ENCODE measurements at regions not wholly inside any gene's neighbourhood (a gene's known extent, or its start where the extent isn't known, plus 50 kb on each side); places are given as distances from the start of the nearest gene placed in this dataset.

GRCh38 chr13:76570510-76570971, 315.7 kb downstream of the KCTD12 start:
- no peak for DNase-seq (ENCODE audit: low spot score in 2 of 2, unreplicated experiment in 2 of 2)
- no peak for TF ChIP-seq CTCF (IDR thresholded peaks at IDR 0.05; ENCODE audit: unreplicated experiment)
- no peaks in the 10 kb centered on the region for H3K27me3 Mint-ChIP-seq (ENCODE audit: low read depth)
- H3K4me1 Mint-ChIP-seq: no peaks in the 10 kb centered on the region
- no peak overlapping the region for H3K4me3 Mint-ChIP-seq
- H3K9me3 Mint-ChIP-seq: peaks cover 14% of the 10 kb centered on the region
- H3K27ac Mint-ChIP-seq: no peak overlapping the region
- H3K36me3 Mint-ChIP-seq: peaks cover 4% of the 10 kb centered on the region

- no peak for TF ChIP-seq CTCF (IDR thresholded peaks at IDR 0.05; ENCODE audit: unreplicated experiment)
Measured at GRCh38 chr13:76556627-76557026, 329.6 kb downstream of the KCTD12 start.

GRCh38 chr13:76552807-76553206, 333.4 kb downstream of the KCTD12 start:
- H3K27me3 Mint-ChIP-seq (ENCODE audit: low read depth): no peaks in the 10 kb centered on the region
- H3K4me3 Mint-ChIP-seq: no peak overlapping the region
- no peak for DNase-seq (ENCODE audit: low spot score in 2 of 2, unreplicated experiment in 2 of 2)
- peaks cover 4% of the 10 kb centered on the region for H3K9me3 Mint-ChIP-seq
- H3K27ac Mint-ChIP-seq: no peak overlapping the region
- no peaks in the 10 kb centered on the region for H3K36me3 Mint-ChIP-seq
- no peak for TF ChIP-seq CTCF (IDR thresholded peaks at IDR 0.05; ENCODE audit: unreplicated experiment)
- peaks cover 10% of the 10 kb centered on the region for H3K4me1 Mint-ChIP-seq

More at GRCh38 chr13:76556627-76557026, 329.6 kb downstream of the KCTD12 start:
- DNase-seq (ENCODE audit: low spot score in 2 of 2, unreplicated experiment in 2 of 2): no peak
- no peaks in the 10 kb centered on the region for H3K36me3 Mint-ChIP-seq
- no peak overlapping the region for H3K4me3 Mint-ChIP-seq
- H3K9me3 Mint-ChIP-seq: no peaks in the 10 kb centered on the region
- no peaks in the 10 kb centered on the region for H3K27me3 Mint-ChIP-seq (ENCODE audit: low read depth)
- H3K27ac Mint-ChIP-seq: no peak overlapping the region
- H3K4me1 Mint-ChIP-seq: peaks cover 14% of the 10 kb centered on the region

GRCh38 chr13:76552041-76552772, 334.0 kb downstream of the KCTD12 start:
- no peak for TF ChIP-seq CTCF (IDR thresholded peaks at IDR 0.05; ENCODE audit: unreplicated experiment)
- peaks cover 7% of the 10 kb centered on the region for H3K4me1 Mint-ChIP-seq
- H3K4me3 Mint-ChIP-seq: no peak overlapping the region
- H3K27ac Mint-ChIP-seq: no peak overlapping the region
- no peaks in the 10 kb centered on the region for H3K36me3 Mint-ChIP-seq
- H3K9me3 Mint-ChIP-seq: peaks cover 4% of the 10 kb centered on the region
- H3K27me3 Mint-ChIP-seq (ENCODE audit: low read depth): no peaks in the 10 kb centered on the region
- DNase-seq (ENCODE audit: low spot score in 2 of 2, unreplicated experiment in 2 of 2): no peak

- Mint-ChIP-seq H3K4me1 (peaks cover 4% of the 10 kb centered on the region), H3K9me3 (peaks cover 14% of the 10 kb centered on the region), H3K27ac (no peak overlapping the region), H3K4me3 (no peak overlapping the region), H3K27me3 (ENCODE audit: low read depth) (no peaks in the 10 kb centered on the region), H3K36me3 (no peaks in the 10 kb centered on the region)
- TF ChIP-seq CTCF (IDR thresholded peaks at IDR 0.05; ENCODE audit: unreplicated experiment): no peak
- no peak for DNase-seq (ENCODE audit: low spot score in 2 of 2, unreplicated experiment in 2 of 2)
Measured at GRCh38 chr13:76542176-76542575, 344.0 kb downstream of the KCTD12 start.
